ENCODE measurements at regions not wholly inside any gene's neighbourhood (a gene's known extent, or its start where the extent isn't known, plus 50 kb on each side); places are given as distances from the start of the nearest gene placed in this dataset.

DNA sequence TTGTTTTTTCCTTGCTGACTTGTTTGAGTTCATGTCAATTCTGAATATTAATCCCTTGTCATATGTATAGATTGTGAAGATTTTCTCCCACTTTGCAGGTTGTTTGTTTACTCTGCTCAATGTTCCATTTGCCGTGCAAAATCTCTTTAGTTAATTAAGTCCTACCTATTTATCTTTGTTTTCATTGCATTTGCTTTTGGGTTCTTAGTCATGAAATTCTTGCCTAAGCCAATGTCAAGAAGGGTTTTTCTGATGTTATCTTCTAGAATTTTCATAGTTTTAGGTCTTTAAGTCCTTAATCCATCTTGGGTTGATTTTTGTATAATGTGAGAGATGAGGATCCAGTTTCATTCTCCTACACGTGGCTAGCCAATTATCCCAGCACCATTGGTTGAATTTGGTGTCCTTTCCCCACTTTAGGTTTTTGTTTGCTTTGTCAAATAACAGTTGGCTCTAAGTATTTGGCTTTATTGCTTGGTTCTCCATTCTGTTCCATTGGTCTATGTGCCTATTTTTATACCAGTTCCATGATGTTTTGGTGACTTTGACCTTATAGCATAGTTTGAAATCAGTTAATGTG lies 163.1 kb upstream of the PGR start:
- no peak overlapping the region for H3K27ac Mint-ChIP-seq
- no peak overlapping the region for H3K4me3 Mint-ChIP-seq
- no peaks in the 10 kb centered on the region for H3K4me1 Mint-ChIP-seq
- ATAC-seq (no peak), DNase-seq (ENCODE audit: low spot score) (no peak)
- TF ChIP-seq ATF1 (CRISPR knock-in tag; IDR thresholded peaks at IDR 0.05) (no peak), E2F5 (CRISPR knock-in tag; IDR thresholded peaks at IDR 0.05) (no peak), AFF4 (CRISPR knock-in tag; IDR thresholded peaks at IDR 0.05; ENCODE audit: borderline replicate concordance) (no peak), TP53 (CRISPR knock-in tag; IDR thresholded peaks at IDR 0.05) (no peak), TEAD1 (CRISPR knock-in tag; IDR thresholded peaks at IDR 0.05) (no peak), USF1 (CRISPR knock-in tag; IDR thresholded peaks at IDR 0.05) (no peak), SMAD3 (CRISPR knock-in tag; IDR thresholded peaks at IDR 0.05; ENCODE audit: borderline replicate concordance) (no peak), RELA (CRISPR knock-in tag; IDR thresholded peaks at IDR 0.05; ENCODE audit: borderline replicate concordance) (no peak), FOXJ3 (CRISPR knock-in tag; IDR thresholded peaks at IDR 0.05; ENCODE audit: borderline replicate concordance) (no peak)
- TF ChIP-seq, protein P1, sequence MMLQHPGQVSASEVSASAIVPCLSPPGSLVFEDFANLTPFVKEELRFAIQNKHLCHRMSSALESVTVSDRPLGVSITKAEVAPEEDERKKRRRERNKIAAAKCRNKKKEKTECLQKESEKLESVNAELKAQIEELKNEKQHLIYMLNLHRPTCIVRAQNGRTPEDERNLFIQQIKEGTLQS (CRISPR knock-in tag; conservative IDR thresholded peaks at IDR 0.05), result no peak
- TF ChIP-seq, protein P2, sequence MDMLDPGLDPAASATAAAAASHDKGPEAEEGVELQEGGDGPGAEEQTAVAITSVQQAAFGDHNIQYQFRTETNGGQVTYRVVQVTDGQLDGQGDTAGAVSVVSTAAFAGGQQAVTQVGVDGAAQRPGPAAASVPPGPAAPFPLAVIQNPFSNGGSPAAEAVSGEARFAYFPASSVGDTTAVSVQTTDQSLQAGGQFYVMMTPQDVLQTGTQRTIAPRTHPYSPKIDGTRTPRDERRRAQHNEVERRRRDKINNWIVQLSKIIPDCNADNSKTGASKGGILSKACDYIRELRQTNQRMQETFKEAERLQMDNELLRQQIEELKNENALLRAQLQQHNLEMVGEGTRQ (CRISPR knock-in tag; IDR thresholded peaks at IDR 0.05), result no peak
- H3K36me3 Mint-ChIP-seq, result peaks cover 2% of the 10 kb centered on the region; the same call in 1 of the 2 replicates
- CTCF ChIA-PET, result no interaction called here
- H3K9me3 Mint-ChIP-seq, result peaks cover 42% of the 10 kb centered on the region
- no peaks in the 10 kb centered on the region for H3K27me3 Mint-ChIP-seq (ENCODE audit: low read depth)
- POLR2A ChIA-PET, result no interaction called here

GRCh38 chr11:101291279-101291678 lies 161.7 kb upstream of the PGR start:
- H3K4me1 Mint-ChIP-seq, result no peaks in the 10 kb centered on the region
- ChIA-PET CTCF (no interaction called here), POLR2A (no interaction called here)
- no peaks in the 10 kb centered on the region for H3K27me3 Mint-ChIP-seq (ENCODE audit: low read depth)
- no peak overlapping the region for H3K4me3 Mint-ChIP-seq
- peaks cover 35% of the 10 kb centered on the region for H3K9me3 Mint-ChIP-seq
- ATAC-seq (no peak), DNase-seq (ENCODE audit: low spot score) (no peak)
- no peak overlapping the region for H3K27ac Mint-ChIP-seq
- H3K36me3 Mint-ChIP-seq, result peaks cover 2% of the 10 kb centered on the region; the same call in 1 of the 2 replicates
- TF ChIP-seq, protein P3, sequence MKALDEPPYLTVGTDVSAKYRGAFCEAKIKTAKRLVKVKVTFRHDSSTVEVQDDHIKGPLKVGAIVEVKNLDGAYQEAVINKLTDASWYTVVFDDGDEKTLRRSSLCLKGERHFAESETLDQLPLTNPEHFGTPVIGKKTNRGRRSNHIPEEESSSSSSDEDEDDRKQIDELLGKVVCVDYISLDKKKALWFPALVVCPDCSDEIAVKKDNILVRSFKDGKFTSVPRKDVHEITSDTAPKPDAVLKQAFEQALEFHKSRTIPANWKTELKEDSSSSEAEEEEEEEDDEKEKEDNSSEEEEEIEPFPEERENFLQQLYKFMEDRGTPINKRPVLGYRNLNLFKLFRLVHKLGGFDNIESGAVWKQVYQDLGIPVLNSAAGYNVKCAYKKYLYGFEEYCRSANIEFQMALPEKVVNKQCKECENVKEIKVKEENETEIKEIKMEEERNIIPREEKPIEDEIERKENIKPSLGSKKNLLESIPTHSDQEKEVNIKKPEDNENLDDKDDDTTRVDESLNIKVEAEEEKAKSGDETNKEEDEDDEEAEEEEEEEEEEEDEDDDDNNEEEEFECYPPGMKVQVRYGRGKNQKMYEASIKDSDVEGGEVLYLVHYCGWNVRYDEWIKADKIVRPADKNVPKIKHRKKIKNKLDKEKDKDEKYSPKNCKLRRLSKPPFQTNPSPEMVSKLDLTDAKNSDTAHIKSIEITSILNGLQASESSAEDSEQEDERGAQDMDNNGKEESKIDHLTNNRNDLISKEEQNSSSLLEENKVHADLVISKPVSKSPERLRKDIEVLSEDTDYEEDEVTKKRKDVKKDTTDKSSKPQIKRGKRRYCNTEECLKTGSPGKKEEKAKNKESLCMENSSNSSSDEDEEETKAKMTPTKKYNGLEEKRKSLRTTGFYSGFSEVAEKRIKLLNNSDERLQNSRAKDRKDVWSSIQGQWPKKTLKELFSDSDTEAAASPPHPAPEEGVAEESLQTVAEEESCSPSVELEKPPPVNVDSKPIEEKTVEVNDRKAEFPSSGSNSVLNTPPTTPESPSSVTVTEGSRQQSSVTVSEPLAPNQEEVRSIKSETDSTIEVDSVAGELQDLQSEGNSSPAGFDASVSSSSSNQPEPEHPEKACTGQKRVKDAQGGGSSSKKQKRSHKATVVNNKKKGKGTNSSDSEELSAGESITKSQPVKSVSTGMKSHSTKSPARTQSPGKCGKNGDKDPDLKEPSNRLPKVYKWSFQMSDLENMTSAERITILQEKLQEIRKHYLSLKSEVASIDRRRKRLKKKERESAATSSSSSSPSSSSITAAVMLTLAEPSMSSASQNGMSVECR (CRISPR knock-in tag; IDR thresholded peaks at IDR 0.05; ENCODE audit: borderline replicate concordance), result no peak
- TF ChIP-seq PRDM15 (CRISPR knock-in tag; IDR thresholded peaks at IDR 0.05) (no peak), ZNF317 (CRISPR knock-in tag; IDR thresholded peaks at IDR 0.05; ENCODE audit: borderline replicate concordance, low read depth) (no peak), NR1H2 (CRISPR knock-in tag; IDR thresholded peaks at IDR 0.05) (no peak)
- TF ChIP-seq, protein P4, sequence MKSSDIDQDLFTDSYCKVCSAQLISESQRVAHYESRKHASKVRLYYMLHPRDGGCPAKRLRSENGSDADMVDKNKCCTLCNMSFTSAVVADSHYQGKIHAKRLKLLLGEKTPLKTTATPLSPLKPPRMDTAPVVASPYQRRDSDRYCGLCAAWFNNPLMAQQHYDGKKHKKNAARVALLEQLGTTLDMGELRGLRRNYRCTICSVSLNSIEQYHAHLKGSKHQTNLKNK (CRISPR knock-in tag; IDR thresholded peaks at IDR 0.05), result no peak

Data from WTC11 (cell line).